Activated CD4-positive, alpha-beta memory T cell treated with anti-CD3 and anti-CD28 coated beads, Interleukin-2, amount 10 ng/mL, durations not matched to agents 7 days and 5 days (primary cell): ENCODE measurements at regions not wholly inside any gene's neighbourhood (a gene's known extent, or its start where the extent isn't known, plus 50 kb on each side); places are given as distances from the start of the nearest gene placed in this dataset.

ENCODE experiments used
- CTCF ChIA-PET: fragments of 350-600 bp; sonication (Branson Sonifier 250); formaldehyde crosslinking; loops from one replicate; lab custom pipeline; 2021; ENCODE audit warnings: antibody characterized with exemption, inconsistent platforms; lab: Charles Lee
- POLR2A ChIA-PET: fragments of 350-600 bp; sonication (Branson Sonifier 250); formaldehyde crosslinking; loops from one replicate; lab custom pipeline; 2021; ENCODE audit warnings: antibody characterized with exemption; lab: Charles Lee
- DNase-seq: peaks from one replicate; pipeline ENCODE4 v3.0.0-alpha.2; 2020
- H3K27ac Mint-ChIP-seq: one replicate; pipeline ENCODE4 v1.8.0; 2021; ENCODE audit warnings: mild to moderate bottlenecking, mixed read lengths
- H3K27me3 Mint-ChIP-seq: one replicate; pipeline ENCODE4 v1.8.0; 2021; ENCODE audit warnings: mixed read lengths
- H3K36me3 Mint-ChIP-seq: one replicate; pipeline ENCODE4 v1.8.0; 2021; ENCODE audit warnings: low read depth, mixed read lengths
- H3K4me1 Mint-ChIP-seq: one replicate; pipeline ENCODE4 v1.8.0; 2021; ENCODE audit warnings: mixed read lengths
- H3K4me3 Mint-ChIP-seq: one replicate; pipeline ENCODE4 v1.8.0; 2021; ENCODE audit warnings: mild to moderate bottlenecking, mixed read lengths
- H3K9me3 Mint-ChIP-seq: one replicate; pipeline ENCODE4 v1.8.0; 2021; ENCODE audit warnings: mixed read lengths

- Mint-ChIP-seq H3K9me3 (no peaks in the 10 kb centered on the region), H3K36me3 (no peaks in the 10 kb centered on the region), H3K4me3 (no peak overlapping the region), H3K4me1 (peaks cover 1% of the 10 kb centered on the region), H3K27me3 (peaks cover 4% of the 10 kb centered on the region), H3K27ac (no peak overlapping the region)
- POLR2A ChIA-PET: no interaction called here
- DNase-seq: no peak
- CTCF ChIA-PET: no interaction called here
Measured at GRCh38 chr16:80198311-80199299, 342.2 kb upstream of the DYNLRB2 start.

GRCh38 chr16:80197741-80198201 lies 343.0 kb upstream of the DYNLRB2 start:
- DNase-seq: no peak
- Mint-ChIP-seq H3K4me1 (peaks cover 1% of the 10 kb centered on the region), H3K27me3 (peaks cover 8% of the 10 kb centered on the region), H3K9me3 (no peaks in the 10 kb centered on the region), H3K4me3 (no peak overlapping the region), H3K27ac (no peak overlapping the region), H3K36me3 (no peaks in the 10 kb centered on the region)
- POLR2A ChIA-PET: no interaction called here
- CTCF ChIA-PET: no interaction called here

DNA sequence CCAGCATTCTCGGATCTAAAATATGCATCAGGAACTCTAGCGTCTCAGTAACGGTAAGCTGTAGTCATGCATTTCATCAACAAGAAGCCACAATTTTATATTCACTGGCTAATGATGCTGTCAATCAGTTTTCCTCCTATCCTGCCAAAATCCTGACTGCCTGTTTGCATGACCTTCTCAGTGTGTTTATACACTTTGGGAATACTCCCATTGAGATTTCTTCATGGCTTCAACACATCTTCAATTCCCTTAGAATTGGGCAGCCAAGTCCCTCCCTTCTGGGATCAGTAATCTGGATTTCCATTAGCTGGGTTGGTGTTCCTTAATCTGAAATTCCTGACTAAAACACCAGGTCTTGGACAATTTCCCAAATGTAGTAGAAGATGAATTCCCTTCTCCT lies 348.9 kb upstream of the DYNLRB2 start:
- no peak for DNase-seq
- no peaks in the 10 kb centered on the region for H3K4me1 Mint-ChIP-seq

GRCh38 chr16:80189476-80190175 lies 351.2 kb upstream of the DYNLRB2 start:
- H3K4me3 Mint-ChIP-seq: no peak overlapping the region
- POLR2A ChIA-PET: no interaction called here
- H3K9me3 Mint-ChIP-seq: no peaks in the 10 kb centered on the region
- CTCF ChIA-PET: no interaction called here
- H3K4me1 Mint-ChIP-seq: no peaks in the 10 kb centered on the region
- no peaks in the 10 kb centered on the region for H3K36me3 Mint-ChIP-seq
- no peak overlapping the region for H3K27ac Mint-ChIP-seq
- no peak for DNase-seq
- H3K27me3 Mint-ChIP-seq: peaks cover 16% of the 10 kb centered on the region

More for the DNA sequence above, 348.9 kb upstream of the DYNLRB2 start:
- CTCF ChIA-PET: no interaction called here
- peaks cover 18% of the 10 kb centered on the region for H3K27me3 Mint-ChIP-seq
- no peak overlapping the region for H3K27ac Mint-ChIP-seq
- H3K4me3 Mint-ChIP-seq: no peak overlapping the region
- POLR2A ChIA-PET: no interaction called here
- H3K36me3 Mint-ChIP-seq: no peaks in the 10 kb centered on the region
- H3K9me3 Mint-ChIP-seq: no peaks in the 10 kb centered on the region

DNA sequence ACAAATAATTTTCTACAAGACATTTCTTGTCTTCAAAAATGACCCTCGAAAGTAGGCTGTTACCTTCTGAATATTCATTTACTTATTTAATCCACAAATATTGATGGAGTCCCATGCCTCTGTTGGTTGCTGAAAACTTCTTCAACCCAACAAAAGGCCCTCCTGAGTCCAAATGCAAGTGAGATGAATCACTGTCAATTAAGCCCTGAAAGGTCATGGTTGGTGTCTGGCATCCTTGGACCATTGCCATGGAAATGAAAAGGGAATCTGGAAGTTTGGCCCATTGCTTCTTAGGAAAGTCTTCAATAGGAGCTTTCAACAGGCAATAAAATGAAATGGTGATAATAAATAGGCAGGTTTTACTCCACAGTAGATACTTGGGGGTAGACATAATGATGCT lies 364.7 kb upstream of the DYNLRB2 start:
- H3K27me3 Mint-ChIP-seq: peaks cover 14% of the 10 kb centered on the region
- H3K36me3 Mint-ChIP-seq: no peaks in the 10 kb centered on the region
- DNase-seq: no peak
- no peaks in the 10 kb centered on the region for H3K9me3 Mint-ChIP-seq
- ChIA-PET POLR2A (no interaction called here), CTCF (no interaction called here)
- H3K27ac Mint-ChIP-seq: no peak overlapping the region
- no peaks in the 10 kb centered on the region for H3K4me1 Mint-ChIP-seq
- no peak overlapping the region for H3K4me3 Mint-ChIP-seq

DNA sequence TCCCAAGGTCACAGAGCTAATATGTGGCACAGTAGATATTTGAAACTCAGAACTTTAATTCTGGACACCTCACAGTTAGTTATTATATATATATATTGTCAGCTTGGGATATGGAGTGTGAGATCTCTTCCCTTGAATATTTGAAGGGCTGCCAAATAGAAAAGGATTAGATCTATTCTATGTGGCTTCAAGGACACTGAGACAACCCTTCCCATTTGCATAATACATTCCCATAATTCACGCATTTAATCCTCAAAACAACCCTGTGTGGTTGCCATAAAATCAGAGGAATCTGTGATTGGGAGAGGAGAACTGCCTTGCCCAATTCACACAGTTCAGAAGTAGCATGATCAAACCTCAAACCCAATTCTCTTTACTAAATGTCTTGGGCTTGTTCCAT lies 365.8 kb upstream of the DYNLRB2 start:
- Mint-ChIP-seq H3K9me3 (no peaks in the 10 kb centered on the region), H3K27me3 (peaks cover 10% of the 10 kb centered on the region), H3K27ac (no peak overlapping the region), H3K36me3 (no peaks in the 10 kb centered on the region), H3K4me1 (no peaks in the 10 kb centered on the region), H3K4me3 (no peak overlapping the region)
- ChIA-PET CTCF (no interaction called here), POLR2A (no interaction called here)
- no peak for DNase-seq

GRCh38 chr16:80174416-80174815 lies 366.4 kb upstream of the DYNLRB2 start:
- DNase-seq: no peak
- Mint-ChIP-seq H3K4me1 (no peaks in the 10 kb centered on the region), H3K27me3 (peaks cover 7% of the 10 kb centered on the region), H3K36me3 (no peaks in the 10 kb centered on the region), H3K27ac (no peak overlapping the region), H3K9me3 (no peaks in the 10 kb centered on the region), H3K4me3 (no peak overlapping the region)
- ChIA-PET POLR2A (no interaction called here), CTCF (no interaction called here)

DNA sequence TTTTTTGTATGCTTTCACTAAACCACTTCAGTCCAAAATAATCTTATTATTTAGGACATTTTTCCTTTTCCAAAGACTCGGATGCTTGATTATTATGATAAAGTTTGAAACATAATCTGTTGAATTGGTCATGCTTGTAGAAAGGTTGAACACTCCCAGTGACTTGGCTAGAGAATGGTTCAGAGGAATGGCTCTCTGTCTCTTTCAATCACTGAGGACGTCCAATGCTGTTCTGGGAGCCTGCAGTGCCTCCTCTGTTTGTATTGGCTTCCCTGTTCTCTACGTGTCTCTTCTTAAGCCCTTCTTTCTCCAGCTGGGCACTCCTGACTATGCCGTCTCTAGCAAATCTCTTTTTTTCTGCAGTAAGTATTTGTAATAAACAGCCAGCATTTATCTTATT lies 369.0 kb upstream of the DYNLRB2 start:
- DNase-seq: no peak
- Mint-ChIP-seq H3K36me3 (no peaks in the 10 kb centered on the region), H3K4me1 (no peaks in the 10 kb centered on the region), H3K9me3 (no peaks in the 10 kb centered on the region), H3K4me3 (no peak overlapping the region), H3K27ac (no peak overlapping the region), H3K27me3 (peaks cover 6% of the 10 kb centered on the region)
- CTCF ChIA-PET: no interaction called here
- POLR2A ChIA-PET: no interaction called here

DNA sequence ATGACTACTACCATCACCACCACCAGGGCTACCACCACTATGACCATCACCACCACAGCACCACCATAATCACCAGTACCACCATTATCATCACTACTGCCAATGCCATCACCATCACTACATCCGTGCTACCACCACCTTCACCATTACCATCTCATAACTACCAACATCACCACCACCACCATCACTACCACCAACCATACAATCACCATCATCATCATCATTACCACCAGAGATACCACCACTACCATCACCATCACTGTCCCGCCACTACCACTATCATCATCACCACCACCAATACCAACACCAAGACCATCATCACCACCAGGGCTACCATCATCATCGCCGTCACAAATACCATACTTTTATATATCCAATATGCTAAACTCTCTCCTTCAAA lies 369.6 kb upstream of the DYNLRB2 start:
- CTCF ChIA-PET: no interaction called here
- Mint-ChIP-seq H3K4me1 (no peaks in the 10 kb centered on the region), H3K9me3 (no peaks in the 10 kb centered on the region), H3K4me3 (no peak overlapping the region), H3K36me3 (no peaks in the 10 kb centered on the region), H3K27me3 (peaks cover 2% of the 10 kb centered on the region), H3K27ac (no peak overlapping the region)
- DNase-seq: no peak
- POLR2A ChIA-PET: no interaction called here

- Mint-ChIP-seq H3K27me3 (peaks cover 5% of the 10 kb centered on the region), H3K36me3 (no peaks in the 10 kb centered on the region), H3K4me1 (no peaks in the 10 kb centered on the region), H3K27ac (no peak overlapping the region), H3K4me3 (no peak overlapping the region), H3K9me3 (no peaks in the 10 kb centered on the region)
- ChIA-PET POLR2A (no interaction called here), CTCF (no interaction called here)
- DNase-seq: no peak
Measured at GRCh38 chr16:80167657-80168390, 373.0 kb upstream of the DYNLRB2 start.

DNA sequence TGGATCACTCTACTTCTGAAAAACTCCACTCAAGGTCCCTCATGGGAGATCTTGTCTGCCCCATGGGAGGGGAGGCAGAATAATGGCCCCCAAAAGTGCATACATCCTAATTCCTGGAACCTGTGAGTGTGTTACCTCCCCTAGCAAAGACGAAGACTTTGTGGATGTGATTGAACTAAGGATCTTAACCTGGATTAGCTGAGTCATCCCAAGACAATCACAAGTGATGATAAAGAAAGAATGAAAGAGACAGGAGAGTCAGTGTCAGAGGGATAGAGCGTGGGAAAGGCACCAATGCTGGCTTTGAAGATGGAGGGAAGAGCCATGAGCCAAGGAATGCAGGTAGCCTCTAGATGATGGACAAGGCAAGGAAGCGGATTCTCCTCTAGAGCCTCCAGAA lies 374.7 kb upstream of the DYNLRB2 start:
- no peak for DNase-seq
- no peak overlapping the region for H3K27ac Mint-ChIP-seq
- POLR2A ChIA-PET: no interaction called here

DNA sequence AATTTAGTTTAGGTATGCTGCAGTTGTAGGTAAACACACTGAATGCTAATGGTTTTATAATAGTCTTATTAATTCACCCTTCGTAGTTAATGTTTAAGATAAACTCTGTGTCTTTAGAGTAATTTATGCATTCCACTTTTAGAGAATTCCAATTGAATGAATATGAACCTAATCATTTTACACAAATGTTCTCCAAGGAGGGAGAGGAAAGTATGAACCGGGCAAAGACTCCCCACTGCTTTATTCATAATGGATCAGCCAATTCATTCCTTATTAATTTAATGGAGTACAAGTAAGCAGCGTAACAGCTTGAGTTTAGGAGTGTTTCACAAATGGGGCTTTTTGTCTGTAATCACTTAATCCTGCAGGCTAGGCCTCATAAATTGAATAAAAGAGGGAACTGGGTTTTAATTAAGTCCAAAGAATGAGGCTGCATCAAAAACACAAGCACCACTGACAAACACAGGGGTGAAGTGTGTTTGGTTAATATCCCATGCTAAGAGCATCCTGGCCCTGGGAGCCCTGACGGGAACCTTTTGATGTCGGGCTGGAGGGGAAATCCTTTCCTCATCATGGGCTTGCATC lies 375.7 kb upstream of the DYNLRB2 start:
- CTCF ChIA-PET: no interaction called here
- no peaks in the 10 kb centered on the region for H3K9me3 Mint-ChIP-seq
- H3K27ac Mint-ChIP-seq: no peak overlapping the region
- no peak overlapping the region for H3K4me3 Mint-ChIP-seq
- POLR2A ChIA-PET: no interaction called here
- no peaks in the 10 kb centered on the region for H3K36me3 Mint-ChIP-seq
- H3K27me3 Mint-ChIP-seq: peaks cover 8% of the 10 kb centered on the region
- no peak for DNase-seq
- H3K4me1 Mint-ChIP-seq: no peaks in the 10 kb centered on the region

More for the DNA sequence above, 374.7 kb upstream of the DYNLRB2 start:
- Mint-ChIP-seq H3K4me1 (no peaks in the 10 kb centered on the region), H3K9me3 (no peaks in the 10 kb centered on the region), H3K27me3 (peaks cover 8% of the 10 kb centered on the region), H3K4me3 (no peak overlapping the region), H3K36me3 (no peaks in the 10 kb centered on the region)
- CTCF ChIA-PET: no interaction called here

- DNase-seq: no peak
- no peaks in the 10 kb centered on the region for H3K36me3 Mint-ChIP-seq
- ChIA-PET POLR2A (no interaction called here), CTCF (no interaction called here)
- no peak overlapping the region for H3K27ac Mint-ChIP-seq
- peaks cover 8% of the 10 kb centered on the region for H3K27me3 Mint-ChIP-seq
- H3K4me3 Mint-ChIP-seq: no peak overlapping the region
- H3K4me1 Mint-ChIP-seq: no peaks in the 10 kb centered on the region
- H3K9me3 Mint-ChIP-seq: no peaks in the 10 kb centered on the region
Measured at GRCh38 chr16:80163339-80163738, 377.5 kb upstream of the DYNLRB2 start.
